ENCODE measurements at regions not wholly inside any gene's neighbourhood (a gene's known extent, or its start where the extent isn't known, plus 50 kb on each side); places are given as distances from the start of the nearest gene placed in this dataset.

DNA sequence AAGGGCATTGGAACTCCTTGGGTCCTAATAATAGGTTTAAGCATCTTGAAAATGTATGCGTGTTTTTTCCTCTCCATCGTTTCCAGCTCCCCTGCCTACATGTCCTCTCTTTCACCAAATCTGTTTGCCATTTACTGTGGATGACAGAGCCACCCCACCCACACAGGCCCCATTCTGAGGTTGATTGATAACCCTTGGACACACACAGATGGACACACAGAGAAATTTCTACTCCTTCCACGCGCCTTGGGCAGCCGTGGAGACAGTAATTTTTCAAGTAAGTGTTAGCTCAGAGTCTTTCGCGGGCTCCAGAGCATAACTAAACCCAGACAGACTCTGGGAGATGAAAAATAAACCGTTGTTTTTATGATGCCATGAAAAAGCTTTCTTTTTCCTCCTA lies 103.3 kb upstream of the NLRP1 start:
- POLR2A ChIA-PET: no interaction called here

DNA sequence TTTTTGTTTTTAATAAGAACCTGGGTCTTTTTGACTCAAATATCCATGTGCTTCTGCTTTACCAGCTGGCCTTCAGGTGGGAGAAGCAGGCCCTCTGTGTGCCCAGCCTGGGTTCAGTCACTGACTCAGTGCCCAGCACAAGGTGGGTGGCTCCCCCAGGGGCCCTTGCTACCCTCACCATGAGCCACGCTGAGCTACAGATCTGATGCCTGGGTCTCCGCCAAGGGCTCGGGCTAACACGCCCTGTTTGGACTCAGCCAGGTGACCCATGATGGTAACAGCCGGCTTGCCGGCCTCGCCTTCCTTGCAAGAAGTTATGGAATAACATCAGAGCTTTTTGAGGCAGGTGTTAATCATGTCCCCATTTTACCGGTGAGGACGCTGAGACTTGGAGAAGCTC lies 109.5 kb upstream of the NLRP1 start:
- TF ChIP-seq GRHL2 (CRISPR knock-in tag; IDR thresholded peaks at IDR 0.05; ENCODE audit: insufficient replicate concordance, severe bottlenecking) (no peak), TEAD4 (CRISPR knock-in tag; IDR thresholded peaks at IDR 0.05) (no peak), SP1 (CRISPR knock-in tag; conservative IDR thresholded peaks at IDR 0.05) (no peak), TEAD1 (CRISPR knock-in tag; IDR thresholded peaks at IDR 0.05) (no peak), KAT7 (CRISPR knock-in tag; IDR thresholded peaks at IDR 0.05; ENCODE audit: borderline replicate concordance) (no peak), ZNF317 (CRISPR knock-in tag; IDR thresholded peaks at IDR 0.05; ENCODE audit: borderline replicate concordance, low read depth) (no peak), MYBL2 (CRISPR knock-in tag; IDR thresholded peaks at IDR 0.05) (no peak), CBFB (CRISPR knock-in tag; IDR thresholded peaks at IDR 0.05; ENCODE audit: low read depth) (no peak), FOXP1 (CRISPR knock-in tag; IDR thresholded peaks at IDR 0.05; ENCODE audit: borderline replicate concordance) (no peak), MXD4 (CRISPR knock-in tag; IDR thresholded peaks at IDR 0.05; ENCODE audit: borderline replicate concordance) (no peak), ELF4 (CRISPR knock-in tag; IDR thresholded peaks at IDR 0.05; ENCODE audit: low read depth) (no peak), CREM (CRISPR knock-in tag; IDR thresholded peaks at IDR 0.05) (no peak), ZNF416 (CRISPR knock-in tag; IDR thresholded peaks at IDR 0.05) (no peak), RELA (CRISPR knock-in tag; IDR thresholded peaks at IDR 0.05; ENCODE audit: borderline replicate concordance) (no peak)
- TF ChIP-seq, protein P1, sequence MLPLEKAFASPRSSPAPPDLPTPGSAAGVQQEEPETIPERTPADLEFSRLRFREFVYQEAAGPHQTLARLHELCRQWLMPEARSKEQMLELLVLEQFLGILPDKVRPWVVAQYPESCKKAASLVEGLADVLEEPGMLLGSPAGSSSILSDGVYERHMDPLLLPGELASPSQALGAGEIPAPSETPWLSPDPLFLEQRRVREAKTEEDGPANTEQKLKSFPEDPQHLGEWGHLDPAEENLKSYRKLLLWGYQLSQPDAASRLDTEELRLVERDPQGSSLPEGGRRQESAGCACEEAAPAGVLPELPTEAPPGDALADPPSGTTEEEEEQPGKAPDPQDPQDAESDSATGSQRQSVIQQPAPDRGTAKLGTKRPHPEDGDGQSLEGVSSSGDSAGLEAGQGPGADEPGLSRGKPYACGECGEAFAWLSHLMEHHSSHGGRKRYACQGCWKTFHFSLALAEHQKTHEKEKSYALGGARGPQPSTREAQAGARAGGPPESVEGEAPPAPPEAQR (CRISPR knock-in tag; IDR thresholded peaks at IDR 0.05): no peak
- TF ChIP-seq, protein P2, sequence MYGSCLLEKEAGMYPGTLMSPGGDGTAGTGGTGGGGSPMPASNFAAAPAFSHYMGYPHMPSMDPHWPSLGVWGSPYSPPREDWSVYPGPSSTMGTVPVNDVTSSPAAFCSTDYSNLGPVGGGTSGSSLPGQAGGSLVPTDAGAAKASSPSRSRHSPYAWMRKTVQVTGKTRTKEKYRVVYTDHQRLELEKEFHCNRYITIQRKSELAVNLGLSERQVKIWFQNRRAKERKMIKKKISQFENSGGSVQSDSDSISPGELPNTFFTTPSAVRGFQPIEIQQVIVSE (CRISPR knock-in tag; IDR thresholded peaks at IDR 0.05; ENCODE audit: borderline replicate concordance): no peak
- TF ChIP-seq, protein P3, sequence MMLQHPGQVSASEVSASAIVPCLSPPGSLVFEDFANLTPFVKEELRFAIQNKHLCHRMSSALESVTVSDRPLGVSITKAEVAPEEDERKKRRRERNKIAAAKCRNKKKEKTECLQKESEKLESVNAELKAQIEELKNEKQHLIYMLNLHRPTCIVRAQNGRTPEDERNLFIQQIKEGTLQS (CRISPR knock-in tag; conservative IDR thresholded peaks at IDR 0.05): no peak
- TF ChIP-seq, protein P4, sequence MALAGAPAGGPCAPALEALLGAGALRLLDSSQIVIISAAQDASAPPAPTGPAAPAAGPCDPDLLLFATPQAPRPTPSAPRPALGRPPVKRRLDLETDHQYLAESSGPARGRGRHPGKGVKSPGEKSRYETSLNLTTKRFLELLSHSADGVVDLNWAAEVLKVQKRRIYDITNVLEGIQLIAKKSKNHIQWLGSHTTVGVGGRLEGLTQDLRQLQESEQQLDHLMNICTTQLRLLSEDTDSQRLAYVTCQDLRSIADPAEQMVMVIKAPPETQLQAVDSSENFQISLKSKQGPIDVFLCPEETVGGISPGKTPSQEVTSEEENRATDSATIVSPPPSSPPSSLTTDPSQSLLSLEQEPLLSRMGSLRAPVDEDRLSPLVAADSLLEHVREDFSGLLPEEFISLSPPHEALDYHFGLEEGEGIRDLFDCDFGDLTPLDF (CRISPR knock-in tag; IDR thresholded peaks at IDR 0.05): no peak
- TF ChIP-seq, protein P5, sequence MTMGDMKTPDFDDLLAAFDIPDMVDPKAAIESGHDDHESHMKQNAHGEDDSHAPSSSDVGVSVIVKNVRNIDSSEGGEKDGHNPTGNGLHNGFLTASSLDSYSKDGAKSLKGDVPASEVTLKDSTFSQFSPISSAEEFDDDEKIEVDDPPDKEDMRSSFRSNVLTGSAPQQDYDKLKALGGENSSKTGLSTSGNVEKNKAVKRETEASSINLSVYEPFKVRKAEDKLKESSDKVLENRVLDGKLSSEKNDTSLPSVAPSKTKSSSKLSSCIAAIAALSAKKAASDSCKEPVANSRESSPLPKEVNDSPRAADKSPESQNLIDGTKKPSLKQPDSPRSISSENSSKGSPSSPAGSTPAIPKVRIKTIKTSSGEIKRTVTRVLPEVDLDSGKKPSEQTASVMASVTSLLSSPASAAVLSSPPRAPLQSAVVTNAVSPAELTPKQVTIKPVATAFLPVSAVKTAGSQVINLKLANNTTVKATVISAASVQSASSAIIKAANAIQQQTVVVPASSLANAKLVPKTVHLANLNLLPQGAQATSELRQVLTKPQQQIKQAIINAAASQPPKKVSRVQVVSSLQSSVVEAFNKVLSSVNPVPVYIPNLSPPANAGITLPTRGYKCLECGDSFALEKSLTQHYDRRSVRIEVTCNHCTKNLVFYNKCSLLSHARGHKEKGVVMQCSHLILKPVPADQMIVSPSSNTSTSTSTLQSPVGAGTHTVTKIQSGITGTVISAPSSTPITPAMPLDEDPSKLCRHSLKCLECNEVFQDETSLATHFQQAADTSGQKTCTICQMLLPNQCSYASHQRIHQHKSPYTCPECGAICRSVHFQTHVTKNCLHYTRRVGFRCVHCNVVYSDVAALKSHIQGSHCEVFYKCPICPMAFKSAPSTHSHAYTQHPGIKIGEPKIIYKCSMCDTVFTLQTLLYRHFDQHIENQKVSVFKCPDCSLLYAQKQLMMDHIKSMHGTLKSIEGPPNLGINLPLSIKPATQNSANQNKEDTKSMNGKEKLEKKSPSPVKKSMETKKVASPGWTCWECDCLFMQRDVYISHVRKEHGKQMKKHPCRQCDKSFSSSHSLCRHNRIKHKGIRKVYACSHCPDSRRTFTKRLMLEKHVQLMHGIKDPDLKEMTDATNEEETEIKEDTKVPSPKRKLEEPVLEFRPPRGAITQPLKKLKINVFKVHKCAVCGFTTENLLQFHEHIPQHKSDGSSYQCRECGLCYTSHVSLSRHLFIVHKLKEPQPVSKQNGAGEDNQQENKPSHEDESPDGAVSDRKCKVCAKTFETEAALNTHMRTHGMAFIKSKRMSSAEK (CRISPR knock-in tag; IDR thresholded peaks at IDR 0.05; ENCODE audit: borderline replicate concordance): no peak
- TF ChIP-seq, protein P6, sequence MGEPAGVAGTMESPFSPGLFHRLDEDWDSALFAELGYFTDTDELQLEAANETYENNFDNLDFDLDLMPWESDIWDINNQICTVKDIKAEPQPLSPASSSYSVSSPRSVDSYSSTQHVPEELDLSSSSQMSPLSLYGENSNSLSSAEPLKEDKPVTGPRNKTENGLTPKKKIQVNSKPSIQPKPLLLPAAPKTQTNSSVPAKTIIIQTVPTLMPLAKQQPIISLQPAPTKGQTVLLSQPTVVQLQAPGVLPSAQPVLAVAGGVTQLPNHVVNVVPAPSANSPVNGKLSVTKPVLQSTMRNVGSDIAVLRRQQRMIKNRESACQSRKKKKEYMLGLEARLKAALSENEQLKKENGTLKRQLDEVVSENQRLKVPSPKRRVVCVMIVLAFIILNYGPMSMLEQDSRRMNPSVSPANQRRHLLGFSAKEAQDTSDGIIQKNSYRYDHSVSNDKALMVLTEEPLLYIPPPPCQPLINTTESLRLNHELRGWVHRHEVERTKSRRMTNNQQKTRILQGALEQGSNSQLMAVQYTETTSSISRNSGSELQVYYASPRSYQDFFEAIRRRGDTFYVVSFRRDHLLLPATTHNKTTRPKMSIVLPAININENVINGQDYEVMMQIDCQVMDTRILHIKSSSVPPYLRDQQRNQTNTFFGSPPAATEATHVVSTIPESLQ (CRISPR knock-in tag; IDR thresholded peaks at IDR 0.05): no peak
- peaks cover 3% of the 10 kb centered on the region for H3K36me3 Mint-ChIP-seq
- H3K4me1 Mint-ChIP-seq: peaks cover 40% of the 10 kb centered on the region
- DNase-seq (ENCODE audit: low spot score): no peak
- H3K27me3 Mint-ChIP-seq (ENCODE audit: low read depth): no peaks in the 10 kb centered on the region
- ChIA-PET POLR2A (interaction anchor here (1.2 kb wide), 1 partner anchor 207 kb away, joined by 3 read pairs; the partner anchor contains the start of genes DERL2 and MIS12), CTCF (interaction anchor here (0.8 to 3.1 kb wide), 8 partner anchors 12 to 729 kb away, joined by 3 to 38 read pairs (median 4); partner anchors contain the start of gene C1QBP)
- no peak for ATAC-seq
- H3K4me3 Mint-ChIP-seq: peak overlapping the region; percentile 37; the same call in 1 of the 2 replicates
- peak overlapping the region; percentile 89 for H3K27ac Mint-ChIP-seq
- H3K9me3 Mint-ChIP-seq: peaks cover 2% of the 10 kb centered on the region

More for the DNA sequence above, 103.3 kb upstream of the NLRP1 start:
- H3K27me3 Mint-ChIP-seq (ENCODE audit: low read depth): no peaks in the 10 kb centered on the region
- no peak overlapping the region for H3K27ac Mint-ChIP-seq
- CTCF ChIA-PET: no interaction called here
- DNase-seq (ENCODE audit: low spot score): no peak
- TF ChIP-seq ZNF138 (CRISPR knock-in tag; conservative IDR thresholded peaks at IDR 0.05) (no peak), JAZF1 (CRISPR knock-in tag; IDR thresholded peaks at IDR 0.05) (no peak), EMX1 (CRISPR knock-in tag; IDR thresholded peaks at IDR 0.05) (no peak), SP1 (CRISPR knock-in tag; conservative IDR thresholded peaks at IDR 0.05) (no peak), ZNF219 (CRISPR knock-in tag; IDR thresholded peaks at IDR 0.05; ENCODE audit: borderline replicate concordance) (no peak), ZNF263 (CRISPR knock-in tag; IDR thresholded peaks at IDR 0.05; ENCODE audit: low read depth) (no peak)
- TF ChIP-seq, protein P7, sequence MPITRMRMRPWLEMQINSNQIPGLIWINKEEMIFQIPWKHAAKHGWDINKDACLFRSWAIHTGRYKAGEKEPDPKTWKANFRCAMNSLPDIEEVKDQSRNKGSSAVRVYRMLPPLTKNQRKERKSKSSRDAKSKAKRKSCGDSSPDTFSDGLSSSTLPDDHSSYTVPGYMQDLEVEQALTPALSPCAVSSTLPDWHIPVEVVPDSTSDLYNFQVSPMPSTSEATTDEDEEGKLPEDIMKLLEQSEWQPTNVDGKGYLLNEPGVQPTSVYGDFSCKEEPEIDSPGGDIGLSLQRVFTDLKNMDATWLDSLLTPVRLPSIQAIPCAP (CRISPR knock-in tag; IDR thresholded peaks at IDR 0.05): no peak
- H3K9me3 Mint-ChIP-seq: no peaks in the 10 kb centered on the region
- peaks cover 7% of the 10 kb centered on the region for H3K4me1 Mint-ChIP-seq
- no peak overlapping the region for H3K4me3 Mint-ChIP-seq
- no peak for ATAC-seq
- no peaks in the 10 kb centered on the region for H3K36me3 Mint-ChIP-seq
